ENCODE measurements at regions not wholly inside any gene's neighbourhood (a gene's known extent, or its start where the extent isn't known, plus 50 kb on each side); places are given as distances from the start of the nearest gene placed in this dataset.

DNA sequence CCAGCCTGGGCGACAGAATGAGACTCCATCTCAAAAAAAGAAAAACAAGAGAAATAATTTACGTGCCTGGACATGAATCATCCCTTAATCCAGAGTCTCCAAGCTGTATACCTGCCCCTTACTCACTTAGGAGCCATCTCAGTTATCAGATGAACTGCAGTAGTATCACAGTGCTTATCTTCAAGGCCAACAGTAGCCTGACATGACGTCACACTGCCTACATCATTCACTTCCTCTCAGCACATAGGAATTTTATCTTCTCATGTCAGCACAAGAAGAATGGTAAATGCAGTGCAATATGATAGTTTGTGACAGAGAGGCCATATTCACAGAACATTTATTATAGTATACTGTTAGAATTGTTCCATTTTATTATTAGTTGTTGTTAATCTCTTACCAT lies 216.6 kb downstream of the SS18 start:
- no peak for TF ChIP-seq POLR2A (IDR thresholded peaks at IDR 0.05)
- TF ChIP-seq, protein P1, sequence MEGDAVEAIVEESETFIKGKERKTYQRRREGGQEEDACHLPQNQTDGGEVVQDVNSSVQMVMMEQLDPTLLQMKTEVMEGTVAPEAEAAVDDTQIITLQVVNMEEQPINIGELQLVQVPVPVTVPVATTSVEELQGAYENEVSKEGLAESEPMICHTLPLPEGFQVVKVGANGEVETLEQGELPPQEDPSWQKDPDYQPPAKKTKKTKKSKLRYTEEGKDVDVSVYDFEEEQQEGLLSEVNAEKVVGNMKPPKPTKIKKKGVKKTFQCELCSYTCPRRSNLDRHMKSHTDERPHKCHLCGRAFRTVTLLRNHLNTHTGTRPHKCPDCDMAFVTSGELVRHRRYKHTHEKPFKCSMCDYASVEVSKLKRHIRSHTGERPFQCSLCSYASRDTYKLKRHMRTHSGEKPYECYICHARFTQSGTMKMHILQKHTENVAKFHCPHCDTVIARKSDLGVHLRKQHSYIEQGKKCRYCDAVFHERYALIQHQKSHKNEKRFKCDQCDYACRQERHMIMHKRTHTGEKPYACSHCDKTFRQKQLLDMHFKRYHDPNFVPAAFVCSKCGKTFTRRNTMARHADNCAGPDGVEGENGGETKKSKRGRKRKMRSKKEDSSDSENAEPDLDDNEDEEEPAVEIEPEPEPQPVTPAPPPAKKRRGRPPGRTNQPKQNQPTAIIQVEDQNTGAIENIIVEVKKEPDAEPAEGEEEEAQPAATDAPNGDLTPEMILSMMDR (IDR thresholded peaks at IDR 0.05), result no peak
